IPS-NIHi11 (cell line): ENCODE measurements at regions not wholly inside any gene's neighbourhood (a gene's known extent, or its start where the extent isn't known, plus 50 kb on each side); places are given as distances from the start of the nearest gene placed in this dataset.
"Not testable (repeated sequence)": the region's sequence is repeated elsewhere in the genome, so short reads cannot be mapped to it uniquely, and the experiment has no call there.

Experiments used
- DNase-seq: peaks from one replicate; pipeline ENCODE4 v3.0.0; 2012; ENCODE audit warnings: mixed read lengths, low spot score

DNA sequence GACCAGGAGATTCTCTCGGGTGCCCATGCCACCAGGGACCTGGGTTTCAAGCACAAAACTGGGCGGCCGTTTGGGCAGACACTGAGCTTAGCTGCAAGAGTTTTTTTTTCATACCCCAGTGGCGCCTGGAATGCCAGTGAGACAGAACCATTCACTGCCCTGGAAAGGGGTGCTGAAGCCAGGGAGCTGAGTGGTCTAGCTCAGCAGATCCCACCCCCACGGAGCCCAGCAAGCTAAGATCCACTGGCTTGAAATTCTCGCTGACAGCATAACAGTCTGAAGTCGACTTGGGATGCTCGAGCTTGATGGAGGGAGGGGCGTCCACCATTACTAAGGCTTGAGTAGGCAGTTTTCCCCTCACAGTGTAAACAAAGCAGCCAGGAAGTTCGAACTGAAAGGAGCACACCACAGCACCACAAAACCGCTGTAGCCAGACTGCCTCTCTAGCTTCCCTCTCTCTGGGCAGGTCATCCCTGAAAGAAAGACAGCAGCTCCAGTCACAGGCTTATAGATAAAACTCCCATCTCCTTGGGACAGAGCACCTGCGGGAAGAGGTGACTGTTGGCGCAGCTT, 157.7 kb downstream of the GIPC2 start:
- DNase-seq = not testable (repeated sequence)

DNA sequence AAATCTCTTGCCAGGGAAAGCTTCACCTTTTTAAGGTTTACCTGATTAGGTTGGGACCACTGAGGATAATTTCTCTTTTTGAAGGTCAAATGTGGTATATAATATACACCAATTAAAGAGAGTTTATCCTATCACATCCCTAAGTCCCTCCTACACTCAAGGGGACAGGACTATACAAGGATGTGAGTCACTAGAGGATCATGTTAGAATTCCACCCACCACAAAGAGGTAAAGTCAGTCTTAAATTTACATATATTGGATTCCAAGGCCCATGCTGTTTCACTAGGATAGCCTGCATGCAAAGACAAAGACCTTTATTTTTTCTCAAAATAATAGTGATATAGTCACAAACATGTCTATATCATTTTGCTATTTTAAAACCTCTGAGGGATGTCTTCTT, 164.4 kb downstream of the GIPC2 start:
- DNase-seq = no peak

GRCh38 chr1:78211483-78212092, 165.8 kb downstream of the GIPC2 start:
- DNase-seq = no peak

- DNase-seq = no peak
Observed at GRCh38 chr1:78214334-78214733, 168.6 kb downstream of the GIPC2 start.

GRCh38 chr1:78222225-78222959, 176.6 kb downstream of the GIPC2 start:
- no peak for DNase-seq

DNA sequence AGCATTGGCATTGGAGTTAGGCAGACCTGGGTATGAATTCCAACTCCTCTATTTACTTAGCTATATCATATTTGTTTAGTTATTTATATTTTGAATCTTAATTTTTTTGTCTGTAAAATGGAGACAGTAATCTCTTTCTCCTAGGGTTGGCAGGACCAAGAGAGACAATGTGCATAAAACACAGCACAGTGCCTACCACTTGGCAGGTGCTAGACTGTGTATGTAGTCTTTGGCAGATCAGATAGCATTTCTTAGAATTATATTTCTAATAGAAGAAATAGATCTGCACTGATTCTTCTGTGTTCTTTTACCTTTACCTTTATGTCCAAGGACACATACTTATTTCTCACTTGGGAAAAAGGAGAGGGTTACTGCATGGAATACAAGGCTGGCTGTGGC, 177.2 kb downstream of the GIPC2 start:
- no peak for DNase-seq

- DNase-seq = no peak
Observed at GRCh38 chr1:78223417-78224215, 177.8 kb downstream of the GIPC2 start.

DNA sequence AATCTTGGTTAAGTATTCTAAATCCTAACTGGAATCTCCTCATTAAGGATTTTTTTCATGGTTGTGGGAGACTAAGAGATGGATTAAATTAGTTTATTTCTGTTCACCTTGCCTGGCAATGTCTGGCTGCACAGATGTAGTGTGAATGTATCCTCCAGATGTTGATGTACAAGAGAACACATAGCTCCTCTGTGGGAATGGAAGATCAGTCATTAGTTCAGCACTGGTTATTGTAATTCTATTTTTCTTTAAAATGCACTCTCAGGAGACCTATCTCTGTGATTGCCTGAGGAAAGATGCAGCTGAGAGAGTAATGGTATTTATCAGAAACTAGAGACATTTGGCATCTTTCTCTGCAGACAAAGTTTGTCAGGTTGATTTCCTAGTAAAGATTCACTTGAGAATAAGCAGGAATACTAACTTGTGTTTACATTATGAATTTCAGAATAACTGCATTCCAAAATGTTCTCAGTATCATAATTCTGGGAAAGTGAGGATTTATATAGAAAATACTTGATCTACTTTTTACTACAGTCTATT, 178.6 kb downstream of the GIPC2 start:
- DNase-seq = no peak

GRCh38 chr1:78224861-78225552, 179.2 kb downstream of the GIPC2 start:
- DNase-seq = peak; percentile 36

GRCh38 chr1:78226784-78227183, 181.0 kb downstream of the GIPC2 start:
- DNase-seq = no peak

- DNase-seq = no peak
Observed at GRCh38 chr1:78227705-78228635, 182.2 kb downstream of the GIPC2 start.

DNA sequence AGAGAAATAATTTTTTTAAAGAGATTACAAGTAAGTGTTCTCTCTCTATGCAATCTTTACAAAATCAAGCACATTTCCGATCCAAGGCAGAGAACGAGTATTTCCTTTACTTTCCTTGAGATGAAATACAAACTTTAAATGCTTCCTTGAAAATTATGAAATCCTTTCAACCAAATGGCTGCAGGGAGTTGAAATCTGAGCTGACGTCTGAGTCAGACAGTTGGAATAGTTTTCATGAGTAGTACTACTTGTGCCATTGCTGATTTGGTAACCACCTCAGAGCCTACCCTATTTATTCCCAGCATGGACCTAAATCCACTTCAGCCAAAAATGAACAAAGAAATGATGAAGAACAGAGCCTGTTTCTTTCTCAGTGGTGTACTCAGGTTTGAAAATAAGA, 183.6 kb downstream of the GIPC2 start:
- DNase-seq = no peak

DNA sequence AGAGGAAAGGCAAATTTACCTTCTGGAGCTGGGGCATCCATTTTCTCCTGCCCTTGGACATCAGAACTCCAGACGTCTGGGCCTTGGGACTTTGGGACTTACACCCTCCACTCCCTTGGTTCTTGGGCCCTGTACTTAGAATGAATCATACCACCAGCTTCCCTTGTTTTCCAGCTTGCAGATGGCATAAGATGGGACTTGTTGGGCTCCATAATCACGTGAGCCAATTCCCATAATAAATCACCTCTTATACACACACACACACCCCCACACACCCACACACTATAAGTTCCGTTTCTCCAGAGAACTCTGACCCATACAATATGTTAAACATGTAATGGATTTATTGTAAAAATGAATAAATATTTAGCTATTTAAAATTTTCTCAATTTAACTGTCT, 185.7 kb downstream of the GIPC2 start:
- no peak for DNase-seq

GRCh38 chr1:78231894-78232293, 186.1 kb downstream of the GIPC2 start:
- no peak for DNase-seq

DNA sequence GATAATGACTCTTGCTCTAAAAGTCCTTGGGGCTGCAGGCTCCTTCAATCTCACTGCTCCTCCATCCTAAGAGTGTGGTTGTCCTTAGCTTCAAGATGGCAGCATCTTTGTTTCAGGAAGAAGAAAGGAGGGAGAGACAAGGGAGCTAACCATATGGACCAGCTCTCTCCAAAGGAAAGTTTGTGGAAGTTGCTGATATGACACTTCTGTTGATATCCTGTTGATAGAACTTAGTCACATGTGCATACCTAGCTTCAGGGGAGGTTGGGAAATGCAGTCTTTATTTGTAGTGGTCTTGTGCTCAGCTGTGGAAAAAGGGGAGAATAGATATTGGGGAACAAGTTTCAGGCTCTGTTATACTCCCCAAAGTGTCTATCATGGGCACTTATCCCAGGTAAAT, 186.9 kb downstream of the GIPC2 start:
- no peak for DNase-seq

GRCh38 chr1:78234496-78234895, 188.7 kb downstream of the GIPC2 start:
- DNase-seq = no peak

DNA sequence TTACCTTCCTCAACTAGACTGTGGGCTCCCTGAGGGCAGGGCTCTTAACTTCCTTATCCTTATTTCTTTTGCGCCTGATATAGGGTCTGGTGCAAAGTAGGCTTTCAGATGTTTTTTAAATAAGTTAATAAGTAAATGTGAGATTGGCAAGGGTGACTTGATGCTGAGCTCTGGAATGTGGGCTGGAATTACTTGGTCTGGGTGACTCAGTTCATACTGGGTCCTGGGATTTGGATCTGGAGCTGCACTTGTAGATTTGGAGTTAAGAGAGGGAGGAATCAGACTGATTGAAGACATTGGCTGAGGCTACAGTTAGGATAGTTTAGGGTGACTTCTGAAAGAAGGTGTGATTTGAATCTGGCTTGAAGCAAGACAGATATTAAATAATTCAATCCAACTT, 190.9 kb downstream of the GIPC2 start:
- DNase-seq = no peak

- DNase-seq = peak; percentile 62
Observed at GRCh38 chr1:78237364-78237916, 191.7 kb downstream of the GIPC2 start.

GRCh38 chr1:78240191-78240590, 194.4 kb downstream of the GIPC2 start:
- no peak for DNase-seq

DNA sequence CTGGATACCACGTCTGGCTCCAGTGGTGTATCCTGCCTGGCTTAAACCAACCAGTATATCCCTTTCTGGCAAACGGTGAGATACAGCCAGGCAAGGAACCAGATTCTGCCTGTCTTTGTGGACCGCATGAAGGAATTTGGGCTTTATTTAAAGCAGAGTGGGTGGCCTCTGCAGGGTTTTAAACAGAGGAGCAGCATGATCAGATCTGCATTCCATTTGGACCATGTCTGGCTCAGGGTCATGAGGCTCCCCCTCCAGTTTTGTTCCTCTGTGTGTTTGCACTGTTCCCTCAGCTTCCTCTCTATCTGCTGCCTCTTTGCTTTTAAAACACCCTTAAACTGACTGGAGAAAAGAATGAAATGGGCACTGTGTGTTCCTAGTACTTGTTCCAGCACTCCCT, 195.0 kb downstream of the GIPC2 start:
- no peak for DNase-seq
